A549 (cell line): ENCODE measurements at regions not wholly inside any gene's neighbourhood (a gene's known extent, or its start where the extent isn't known, plus 50 kb on each side); places are given as distances from the start of the nearest gene placed in this dataset.

Source experiments
- GATA3 ChIP-seq: IDR thresholded peaks from 2 replicates; pipeline ENCODE4 v1.6.1; 2012; ENCODE audit warnings: borderline replicate concordance
- KDM1A ChIP-seq: fragments of 200-600 bp; sonication (generic); IDR thresholded peaks from 2 replicates; pipeline ENCODE4 v1.6.1; 2016; ENCODE audit warnings: low read depth, mild to moderate bottlenecking

GRCh38 chr4:187191676-187192075 is 468.0 kb upstream of the FAT1 start:
- TF ChIP-seq GATA3 (no peak), KDM1A (no peak)
